GM18951 (cell line): ENCODE measurements at regions not wholly inside any gene's neighbourhood (a gene's known extent, or its start where the extent isn't known, plus 50 kb on each side); places are given as distances from the start of the nearest gene placed in this dataset.

Source experiments
- POLR2A ChIP-seq: IDR thresholded peaks from 4 replicates; pipeline ENCODE4 v1.6.1; 2011; ENCODE audit warnings: mild to moderate bottlenecking; ENCODE audit not compliant: insufficient read length, insufficient read depth; ENCODE audit errors: extremely low read depth
- in situ Hi-C: fragments of 300-500 bp; cut with MboI; formaldehyde crosslinking; loops from one replicate; pipeline ENCODE4 v1.12.0; 2022; ENCODE audit warnings: low sequenced_read_pairs, mixed read lengths, inconsistent platforms; ENCODE audit not compliant: unreplicated experiment

- in situ Hi-C loops, result loop anchor here (25.0 kb wide), 1 partner anchor 681 kb away; no protein-coding TSS in a partner anchor
- TF ChIP-seq POLR2A, result no peak
Observed at GRCh38 chr18:77668219-77668618, 418.6 kb downstream of the GALR1 start.

- TF ChIP-seq POLR2A, result no peak
- in situ Hi-C loops, result loop anchor here (25.0 kb wide), 1 partner anchor 682 kb away; no protein-coding TSS in a partner anchor
Observed at GRCh38 chr18:77669331-77669730, 419.7 kb downstream of the GALR1 start.

GRCh38 chr18:77671456-77672167 is 422.0 kb downstream of the GALR1 start:
- in situ Hi-C loops, result loop anchor here (25.0 kb wide), 1 partner anchor 684 kb away; no protein-coding TSS in a partner anchor
- no peak for TF ChIP-seq POLR2A

- TF ChIP-seq POLR2A, result no peak
- in situ Hi-C loops, result no loop called here
Observed at GRCh38 chr18:77676910-77677309, 427.3 kb downstream of the GALR1 start.

GRCh38 chr18:77677536-77677935 is 427.9 kb downstream of the GALR1 start:
- in situ Hi-C loops, result no loop called here
- no peak for TF ChIP-seq POLR2A

GRCh38 chr18:77679869-77680268 is 430.2 kb downstream of the GALR1 start:
- no peak for TF ChIP-seq POLR2A
- in situ Hi-C loops, result no loop called here

- no peak for TF ChIP-seq POLR2A
- in situ Hi-C loops, result no loop called here
Observed at GRCh38 chr18:77700051-77700450, 450.4 kb downstream of the GALR1 start.

GRCh38 chr18:77701977-77702376 is 452.3 kb downstream of the GALR1 start:
- in situ Hi-C loops, result no loop called here
- TF ChIP-seq POLR2A, result no peak

GRCh38 chr18:77702686-77703085 is 453.0 kb downstream of the GALR1 start:
- no peak for TF ChIP-seq POLR2A
- in situ Hi-C loops, result no loop called here

GRCh38 chr18:77705301-77705700 is 455.7 kb downstream of the GALR1 start:
- TF ChIP-seq POLR2A, result no peak
- in situ Hi-C loops, result no loop called here

GRCh38 chr18:77708826-77709506 is 459.3 kb downstream of the GALR1 start:
- in situ Hi-C loops, result no loop called here
- no peak for TF ChIP-seq POLR2A

GRCh38 chr18:77711096-77711495 is 461.4 kb downstream of the GALR1 start:
- in situ Hi-C loops, result no loop called here
- no peak for TF ChIP-seq POLR2A

GRCh38 chr18:77714716-77715115 is 465.1 kb downstream of the GALR1 start:
- in situ Hi-C loops, result no loop called here
- TF ChIP-seq POLR2A, result no peak

GRCh38 chr18:77716282-77716681 is 466.6 kb downstream of the GALR1 start:
- no peak for TF ChIP-seq POLR2A

More at GRCh38 chr18:77716282-77716681, 466.6 kb downstream of the GALR1 start:
- in situ Hi-C loops, result no loop called here
